ENCODE measurements at regions not wholly inside any gene's neighbourhood (a gene's known extent, or its start where the extent isn't known, plus 50 kb on each side); places are given as distances from the start of the nearest gene placed in this dataset.

- TF ChIP-seq CTCF (IDR thresholded peaks at IDR 0.05 in 2 of 3, conservative IDR thresholded peaks at IDR 0.05 in 1 of 3; ENCODE audit: borderline replicate concordance in 1 of 3, insufficient read depth in 1 of 3, low read depth in 2 of 3, low read length in 2 of 3) (no peak), ZBTB33 (IDR thresholded peaks at IDR 0.05; ENCODE audit: extremely low read depth, insufficient replicate concordance, low read length) (no peak), POLR2A (IDR thresholded peaks at IDR 0.05; ENCODE audit: borderline replicate concordance, extremely low read depth, insufficient read depth, insufficient read length) (no peak), POLR2AphosphoS5 (IDR thresholded peaks at IDR 0.05; ENCODE audit: low read depth, low read length) (no peak), EZH2 (IDR thresholded peaks at IDR 0.05) (no peak), RAD21 (IDR thresholded peaks at IDR 0.05; ENCODE audit: low read depth) (no peak)
Measured at GRCh38 chr20:11516448-11516847, 401.2 kb upstream of the BTBD3 start.
